ENCODE measurements at regions not wholly inside any gene's neighbourhood (a gene's known extent, or its start where the extent isn't known, plus 50 kb on each side); places are given as distances from the start of the nearest gene placed in this dataset.
A peak's percentile ranks its signal among the peaks of the same experiment; 100 is the strongest.
"Not testable (repeated sequence)": the region's sequence is repeated elsewhere in the genome, so short reads cannot be mapped to it uniquely, and the experiment has no call there.

- DNase-seq, result no peak
Measured at GRCh38 chr13:79973533-79973963, 367.4 kb downstream of the SPRY2 start.

GRCh38 chr13:79972066-79972569 is 368.8 kb downstream of the SPRY2 start:
- no peak for DNase-seq

GRCh38 chr13:79966493-79966895 is 374.4 kb downstream of the SPRY2 start:
- DNase-seq, result no peak

GRCh38 chr13:79966059-79966458 is 374.9 kb downstream of the SPRY2 start:
- no peak for DNase-seq

GRCh38 chr13:79946556-79946955 is 394.4 kb downstream of the SPRY2 start:
- no peak for DNase-seq

- DNase-seq, result no peak
Measured at GRCh38 chr13:79943346-79944023, 397.4 kb downstream of the SPRY2 start.

GRCh38 chr13:79941752-79942151 is 399.2 kb downstream of the SPRY2 start:
- DNase-seq, result no peak

GRCh38 chr13:79939689-79940088 is 401.2 kb downstream of the SPRY2 start:
- no peak for DNase-seq

GRCh38 chr13:79937771-79938216 is 403.1 kb downstream of the SPRY2 start:
- DNase-seq, result no peak

- DNase-seq, result no peak
Measured at GRCh38 chr13:79937311-79937710, 403.6 kb downstream of the SPRY2 start.

GRCh38 chr13:79936368-79937136 is 404.4 kb downstream of the SPRY2 start:
- DNase-seq, result peak; percentile 99

- DNase-seq, result no peak
Measured at GRCh38 chr13:79935121-79935520, 405.8 kb downstream of the SPRY2 start.

GRCh38 chr13:79933389-79933788 is 407.5 kb downstream of the SPRY2 start:
- DNase-seq, result no peak

- DNase-seq, result peak; percentile 38
Measured at GRCh38 chr13:79932556-79932955, 408.4 kb downstream of the SPRY2 start.

- not testable (repeated sequence) for DNase-seq
Measured at GRCh38 chr13:79923973-79924556, 416.9 kb downstream of the SPRY2 start.

- no peak for DNase-seq
Measured at GRCh38 chr13:79919091-79919490, 421.8 kb downstream of the SPRY2 start.

- DNase-seq, result no peak
Measured at GRCh38 chr13:79918620-79919019, 422.3 kb downstream of the SPRY2 start.

GRCh38 chr13:79917628-79918027 is 423.3 kb downstream of the SPRY2 start:
- DNase-seq, result no peak

- no peak for DNase-seq
Measured at GRCh38 chr13:79915114-79915811, 425.7 kb downstream of the SPRY2 start.

- no peak for DNase-seq
Measured at GRCh38 chr13:79913141-79913827, 427.6 kb downstream of the SPRY2 start.

- DNase-seq, result peak; percentile 2
Measured at GRCh38 chr13:79912403-79912802, 428.5 kb downstream of the SPRY2 start.

GRCh38 chr13:79910875-79911540 is 429.9 kb downstream of the SPRY2 start:
- no peak for DNase-seq
